ENCODE measurements at regions not wholly inside any gene's neighbourhood (a gene's known extent, or its start where the extent isn't known, plus 50 kb on each side); places are given as distances from the start of the nearest gene placed in this dataset.
"Not testable (repeated sequence)": the region's sequence is repeated elsewhere in the genome, so short reads cannot be mapped to it uniquely, and the experiment has no call there.

DNA sequence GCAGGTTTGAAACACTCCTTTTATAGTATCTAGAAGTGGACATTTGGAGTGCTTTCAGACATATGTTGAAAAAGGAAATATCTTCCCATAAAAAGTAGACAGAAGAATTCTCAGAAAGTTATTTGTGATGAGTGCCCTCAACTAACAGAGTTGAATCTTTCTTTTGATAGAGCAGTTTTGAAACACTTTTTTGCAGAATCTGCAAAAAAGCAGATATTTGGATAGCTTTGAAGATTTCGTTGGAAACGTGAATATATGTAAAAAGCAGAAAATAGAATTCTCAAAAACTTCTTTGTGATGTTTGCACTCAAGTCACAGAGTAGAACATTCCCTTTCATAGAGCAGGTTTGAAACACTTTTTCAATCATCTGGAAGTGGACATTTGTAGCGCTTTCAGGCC lies 676.4 kb upstream of the ZNF337 start:
- not testable (repeated sequence) for FAIRE-seq; DNase-seq (ENCODE audit: low spot score)

DNA sequence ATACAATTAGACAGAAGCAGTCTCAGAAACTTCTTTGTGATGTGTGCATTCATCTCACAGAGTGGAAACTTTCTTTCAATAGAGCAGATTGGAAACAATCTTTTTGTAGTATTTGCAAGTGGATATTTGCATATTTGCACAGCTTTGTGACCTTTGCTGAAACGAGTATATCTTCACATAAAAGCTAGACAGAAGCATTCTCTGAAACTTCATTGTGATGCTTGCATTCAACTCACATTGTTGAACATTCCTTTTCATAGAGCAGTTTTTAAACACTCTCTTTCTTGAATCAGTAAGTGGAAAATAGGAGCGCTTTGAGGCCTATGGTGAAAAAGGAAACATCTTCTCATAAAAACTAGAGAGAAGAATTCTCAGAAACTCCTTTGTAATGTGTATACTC lies 657.9 kb upstream of the ZNF337 start:
- no peak for FAIRE-seq
- no peak for DNase-seq (ENCODE audit: low spot score)

DNA sequence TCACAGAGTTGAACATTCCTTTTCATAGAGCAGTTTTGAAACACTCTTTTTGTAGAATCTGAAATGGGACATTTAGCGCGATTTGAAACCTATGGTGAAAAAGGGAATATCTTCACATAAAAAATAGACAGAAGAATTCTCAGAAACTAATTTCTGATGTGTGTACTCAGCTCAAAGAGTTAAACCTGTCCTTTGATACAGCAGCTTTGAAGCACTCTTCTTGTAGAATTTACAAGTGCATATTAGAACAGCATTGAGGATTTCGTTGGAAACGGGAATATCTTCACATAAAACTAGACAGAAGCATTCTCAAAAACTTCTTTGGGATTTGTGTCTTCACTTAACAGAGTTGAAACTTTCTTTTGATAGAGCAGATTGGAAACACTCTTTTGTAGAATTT lies 650.7 kb upstream of the ZNF337 start:
- DNase-seq (ENCODE audit: low spot score), result no peak
- FAIRE-seq, result no peak

DNA sequence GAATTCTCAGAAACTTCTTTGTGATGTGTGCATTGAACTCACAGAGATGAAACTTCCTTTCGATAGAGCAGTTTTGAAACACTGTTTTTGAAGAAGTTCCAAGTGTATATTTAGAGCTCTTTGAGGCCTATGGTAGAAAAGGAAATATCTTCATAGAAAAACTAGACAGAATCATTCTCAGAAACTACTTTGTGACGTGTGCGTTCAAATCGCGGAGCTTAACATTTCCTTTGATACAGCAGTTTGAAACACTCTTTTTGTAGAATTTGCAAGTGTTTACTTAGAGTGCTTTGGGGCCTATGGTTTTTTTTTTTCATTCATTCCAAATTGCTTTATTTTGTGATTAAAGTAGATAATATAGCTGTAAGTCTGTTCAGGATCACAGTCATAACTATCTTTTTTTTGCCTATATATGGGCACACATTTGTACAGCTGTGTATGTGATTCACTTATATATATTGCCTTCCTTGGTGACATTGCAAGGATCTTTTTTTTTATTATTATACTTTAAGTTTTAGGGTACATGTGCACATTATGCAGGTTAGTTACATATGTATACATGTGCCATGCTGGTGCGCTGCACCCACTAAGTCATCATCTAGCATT lies 643.9 kb upstream of the ZNF337 start:
- not testable (repeated sequence) for FAIRE-seq; DNase-seq (ENCODE audit: low spot score)

DNA sequence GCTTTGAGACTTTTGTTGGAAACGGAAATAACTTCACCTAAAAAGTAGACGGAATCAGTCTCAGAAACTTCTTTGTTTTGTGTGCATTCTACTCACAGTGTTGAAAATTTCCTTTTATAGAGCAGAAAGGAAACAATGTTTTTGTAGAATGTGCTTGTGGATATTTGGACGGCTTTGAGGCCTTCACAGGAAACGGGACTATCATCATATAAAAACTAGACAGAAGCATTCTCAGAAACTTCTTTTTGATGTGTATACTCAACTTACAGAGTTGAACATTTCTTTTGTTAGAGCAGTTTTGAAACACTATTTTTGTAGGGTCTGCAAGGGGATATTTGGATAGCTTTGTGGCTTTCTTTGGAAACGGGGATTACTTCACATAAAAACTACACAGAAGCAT lies 627.5 kb upstream of the ZNF337 start:
- FAIRE-seq, result no peak
- no peak for DNase-seq (ENCODE audit: low spot score)

DNA sequence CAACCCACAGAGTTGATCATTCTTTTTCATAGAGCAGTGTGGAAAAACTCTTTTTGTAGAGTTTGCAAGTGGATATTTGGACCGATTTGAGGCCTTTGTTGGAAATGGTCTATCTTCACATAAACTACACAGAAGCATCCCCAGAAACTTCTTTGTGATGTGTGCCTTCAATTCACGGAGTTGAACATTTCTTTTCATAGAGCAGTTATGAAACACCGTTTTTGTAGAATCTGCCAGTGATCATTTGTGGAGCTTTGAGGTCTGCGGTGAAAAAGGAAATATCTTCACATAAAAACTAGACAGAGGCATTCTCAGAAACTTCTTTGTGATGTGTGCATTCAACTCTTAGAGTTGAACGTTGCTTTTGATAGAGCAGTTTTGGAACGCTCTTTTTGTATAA lies 618.4 kb upstream of the ZNF337 start:
- no peak for DNase-seq (ENCODE audit: low spot score)
- FAIRE-seq, result no peak

DNA sequence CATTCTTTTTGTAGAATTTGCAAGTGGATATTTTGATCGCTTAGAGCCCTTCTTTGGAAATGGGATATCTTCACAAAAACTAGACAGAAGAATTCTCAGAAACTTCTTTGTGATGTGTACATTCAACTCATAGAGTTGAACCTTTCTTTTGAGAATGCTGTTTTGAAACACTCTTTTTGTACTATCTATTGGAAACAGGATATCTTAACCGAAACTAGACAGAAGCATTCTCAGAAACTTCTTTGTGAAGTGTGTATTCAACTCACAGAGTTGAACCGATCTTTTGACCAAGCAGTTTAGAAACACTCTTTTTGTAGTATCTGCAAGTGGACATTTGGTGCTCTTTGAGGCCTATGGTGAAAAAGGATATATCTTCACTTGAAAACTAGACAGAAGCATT lies 613.1 kb upstream of the ZNF337 start:
- not testable (repeated sequence) for FAIRE-seq; DNase-seq (ENCODE audit: low spot score)

DNA sequence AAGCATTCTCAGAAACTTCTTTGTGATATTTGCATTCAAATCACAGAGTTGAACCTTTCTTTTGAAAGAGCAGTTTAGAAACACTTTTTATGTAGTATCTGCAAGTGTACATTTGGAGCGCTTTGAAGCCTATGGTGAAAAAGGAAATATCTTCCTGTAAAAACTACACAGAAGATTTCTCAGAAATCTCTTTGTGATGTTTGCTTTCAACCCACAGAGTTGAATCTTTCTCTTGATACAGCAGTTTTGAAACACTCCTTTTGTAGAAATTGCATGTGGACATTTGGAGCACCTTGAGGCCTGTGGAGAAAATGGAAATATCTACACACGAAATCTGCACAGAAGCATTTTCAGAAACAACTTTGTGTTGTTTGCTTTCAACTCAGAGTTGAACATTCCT lies 612.3 kb upstream of the ZNF337 start:
- FAIRE-seq (no peak), DNase-seq (ENCODE audit: low spot score) (no peak)

DNA sequence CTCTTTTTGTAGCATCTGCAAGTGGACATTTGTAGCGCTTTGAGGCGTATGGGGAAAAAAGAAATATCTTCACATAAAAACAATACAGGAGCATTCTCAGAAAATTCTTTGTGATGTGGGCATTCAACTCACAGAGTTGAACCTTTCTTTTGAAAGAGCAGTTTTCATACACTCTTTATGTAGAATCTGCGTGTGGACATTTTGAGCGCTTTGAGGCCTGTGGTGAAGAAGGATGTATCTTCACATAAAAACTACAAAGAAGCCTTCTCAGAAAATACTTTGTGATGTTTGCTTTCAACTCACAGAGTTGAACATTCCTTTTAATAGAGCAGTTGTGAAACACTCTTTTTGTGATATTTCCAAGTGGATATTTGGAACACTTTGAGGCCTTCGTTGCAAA lies 598.4 kb upstream of the ZNF337 start:
- no peak for DNase-seq (ENCODE audit: low spot score)
- no peak for FAIRE-seq

DNA sequence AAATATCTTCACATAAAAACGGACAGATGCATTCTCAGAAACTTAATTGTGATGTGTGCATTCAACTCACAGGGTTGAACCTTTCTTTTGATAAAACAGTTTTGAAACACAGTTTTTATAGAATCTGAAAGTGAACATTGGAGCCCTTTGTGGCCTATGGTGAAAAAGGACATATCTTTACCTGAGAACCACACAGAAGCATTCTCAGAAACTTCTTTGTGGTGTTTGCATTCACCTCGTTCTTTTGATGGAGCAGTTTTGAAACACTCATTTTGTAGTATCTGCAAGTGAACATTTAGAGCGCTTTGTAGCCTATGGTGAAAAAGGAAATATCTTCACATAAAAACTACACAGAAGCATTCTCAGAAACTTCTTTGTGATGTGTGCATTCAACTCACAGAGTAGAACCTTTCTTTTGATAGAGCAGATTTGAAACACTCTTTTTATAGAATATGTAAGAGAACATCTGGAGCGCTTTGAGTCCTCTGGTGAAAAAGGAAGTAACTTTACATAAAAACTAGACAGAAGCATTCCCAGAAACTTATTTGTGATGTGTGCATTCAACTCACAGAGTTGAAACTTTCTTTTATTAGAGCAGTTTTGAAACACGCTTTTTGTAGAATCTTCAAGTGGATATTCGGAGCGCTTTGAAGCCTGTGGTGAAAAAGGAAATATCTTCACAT lies 591.9 kb upstream of the ZNF337 start:
- not testable (repeated sequence) for DNase-seq (ENCODE audit: low spot score); FAIRE-seq

DNA sequence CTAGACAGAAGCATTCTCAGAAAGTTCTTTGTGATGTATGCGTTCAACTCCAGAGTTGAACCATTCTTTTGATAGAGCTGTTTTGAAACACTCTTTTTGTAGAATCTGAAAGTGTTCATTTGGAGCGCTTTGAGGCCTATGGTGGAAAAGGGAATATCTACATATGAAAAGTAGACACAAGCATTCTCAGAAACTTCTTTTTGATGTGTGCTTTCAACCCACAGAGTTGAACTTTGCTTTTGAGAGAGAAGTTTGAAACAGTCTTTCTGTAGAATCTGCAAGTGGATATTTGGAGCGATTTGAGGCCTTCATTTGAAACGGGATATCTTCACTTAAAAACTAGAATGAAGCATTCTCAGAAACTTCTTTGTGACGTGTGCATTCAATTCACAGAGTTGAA lies 582.6 kb upstream of the ZNF337 start:
- no peak for DNase-seq (ENCODE audit: low spot score)
- no peak for FAIRE-seq

DNA sequence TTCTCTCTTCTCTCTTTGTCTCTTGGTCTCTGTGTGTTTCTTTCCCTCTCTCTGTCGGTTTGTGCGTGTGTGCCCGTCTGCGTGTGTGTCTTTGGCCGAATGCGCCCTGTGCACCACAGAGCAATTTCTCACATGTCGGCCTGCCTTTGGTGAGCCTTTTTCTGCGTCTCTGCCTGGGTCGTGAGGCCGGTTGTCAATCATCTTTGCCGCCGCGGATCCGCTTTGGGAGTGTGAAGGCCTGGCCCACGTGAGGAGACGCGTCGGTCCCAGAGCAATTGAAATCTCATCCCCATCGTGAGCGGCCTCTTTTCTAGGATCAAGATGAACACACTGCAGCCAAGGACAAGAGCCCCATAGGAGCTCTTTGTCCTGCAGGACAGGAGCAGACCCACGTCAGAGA lies 580.7 kb upstream of the ZNF337 start:
- FAIRE-seq (no peak), DNase-seq (ENCODE audit: low spot score) (no peak)

DNA sequence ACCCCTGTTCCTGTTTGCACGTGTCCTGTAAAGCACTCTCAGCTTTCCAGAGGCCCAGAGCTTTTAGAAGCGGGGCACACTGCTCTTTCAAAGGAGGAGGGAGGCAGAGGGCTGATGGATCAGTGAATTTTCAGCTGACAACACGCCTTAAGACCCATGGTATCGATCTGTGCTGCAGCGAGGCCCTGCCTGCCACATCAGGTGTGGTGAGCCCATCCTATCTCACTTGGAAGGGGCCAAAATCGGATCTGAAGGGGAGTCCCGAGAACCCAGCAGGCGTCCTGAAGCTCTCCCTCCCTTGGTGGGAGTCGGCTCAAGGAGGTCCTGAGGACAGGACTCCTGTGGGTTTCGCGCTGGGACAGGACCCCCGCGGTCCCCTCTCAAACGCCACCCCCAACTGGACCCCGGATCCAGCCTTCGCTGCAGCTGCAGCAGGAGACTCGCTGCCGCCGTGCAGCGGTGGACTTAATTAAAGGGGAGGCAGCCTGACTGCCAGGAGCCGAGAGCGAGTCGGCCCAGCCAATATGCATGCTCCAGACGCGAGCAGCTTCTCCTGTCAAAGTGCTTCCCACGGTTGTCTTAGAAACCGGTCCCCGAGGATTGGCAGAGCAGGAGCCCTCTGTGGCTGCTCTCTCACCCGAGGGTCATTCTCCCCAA lies 580.0 kb upstream of the ZNF337 start:
- FAIRE-seq (no peak), DNase-seq (ENCODE audit: low spot score) (no peak)

DNA sequence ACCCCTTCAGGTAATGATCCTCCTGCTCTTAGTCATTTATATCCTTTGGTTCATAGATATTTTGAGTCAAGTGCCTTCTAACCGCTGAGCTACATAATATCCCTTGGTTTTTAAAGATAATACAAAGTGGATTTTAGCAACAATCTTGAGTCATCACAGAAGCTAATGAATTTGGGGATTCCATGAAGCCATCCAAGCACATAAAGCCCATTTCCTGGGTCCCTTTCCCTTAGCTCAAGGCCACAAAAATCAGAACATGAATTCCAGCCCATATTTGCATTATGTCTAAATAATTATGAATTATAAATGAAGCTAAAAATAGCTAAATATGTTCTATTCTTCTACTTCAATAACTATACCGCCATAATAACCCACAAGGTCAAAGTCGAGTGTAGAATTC lies 572.1 kb upstream of the ZNF337 start:
- DNase-seq (ENCODE audit: low spot score); FAIRE-seq: not testable (repeated sequence)

DNA sequence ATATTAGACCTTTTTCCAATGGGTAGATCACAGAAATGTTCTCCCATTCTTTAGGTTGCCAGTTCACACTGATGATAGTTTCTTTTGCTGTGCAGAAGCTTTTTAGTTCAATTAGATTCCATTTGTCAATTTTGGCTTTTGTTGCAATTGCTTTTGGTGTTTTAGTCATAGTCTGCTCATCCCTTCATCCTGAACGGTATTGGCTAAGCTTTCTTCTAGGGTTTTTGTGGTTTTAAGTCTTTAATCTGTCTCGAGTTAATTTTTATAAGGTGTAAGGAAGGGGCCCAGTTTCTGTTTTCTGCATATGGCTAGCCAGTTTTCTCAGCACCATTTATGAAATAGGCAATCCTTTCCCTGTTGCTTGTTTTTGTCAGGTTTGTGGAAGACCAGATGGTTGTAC lies 564.3 kb upstream of the ZNF337 start:
- FAIRE-seq; DNase-seq (ENCODE audit: low spot score): not testable (repeated sequence)

DNA sequence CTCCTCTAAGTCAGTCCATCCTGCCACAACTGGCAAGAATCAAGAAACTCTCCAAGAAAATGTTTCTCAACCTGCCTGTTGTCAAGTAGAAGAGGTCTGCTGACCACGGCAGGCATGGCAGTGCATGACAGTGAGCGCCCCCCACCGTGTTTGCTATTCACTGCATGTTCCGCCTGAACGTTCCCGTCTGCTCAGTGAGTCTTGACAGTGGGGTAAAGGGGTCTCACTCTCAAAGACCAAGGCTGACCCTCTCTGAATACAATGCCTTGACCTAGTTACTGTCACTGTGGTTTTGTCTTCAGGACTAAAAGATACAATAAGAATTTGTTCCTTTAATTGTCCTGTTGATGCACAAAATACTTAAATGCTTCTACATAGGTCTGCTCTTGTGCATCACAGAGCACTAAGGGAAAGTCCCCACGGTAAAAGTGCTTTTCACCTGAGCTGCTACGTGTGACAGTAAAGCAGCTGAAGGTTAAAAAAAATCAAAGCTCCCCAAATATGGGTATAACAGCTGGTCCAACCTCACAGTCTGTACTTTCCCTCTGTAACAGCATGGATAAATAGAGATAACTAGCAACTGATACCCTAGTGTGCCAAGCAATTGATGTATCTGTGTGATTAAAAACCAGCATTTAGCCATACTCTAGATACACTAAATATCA lies 555.8 kb upstream of the ZNF337 start:
- not testable (repeated sequence) for FAIRE-seq; DNase-seq (ENCODE audit: low spot score)

DNA sequence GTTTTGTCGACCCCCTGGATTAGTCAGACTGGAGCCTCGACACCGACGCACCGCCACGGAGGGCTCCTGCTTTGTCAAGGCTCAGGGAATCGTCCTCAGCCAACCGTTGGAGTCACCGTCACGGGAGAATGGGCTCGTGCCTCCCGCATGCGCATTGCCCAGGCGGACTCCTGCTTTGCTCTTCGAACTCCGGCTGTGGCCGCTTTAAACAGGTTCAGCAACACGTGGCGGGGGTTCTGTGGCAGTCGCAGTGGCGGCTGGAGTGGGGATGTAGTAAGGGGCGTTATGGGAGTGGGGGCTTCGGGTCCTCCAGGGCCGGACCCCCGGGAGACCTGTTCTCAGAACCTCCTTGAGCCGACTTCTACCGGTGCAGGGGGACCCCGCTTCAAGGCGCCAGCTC lies 554.7 kb upstream of the ZNF337 start:
- FAIRE-seq, result not testable (repeated sequence)

DNA sequence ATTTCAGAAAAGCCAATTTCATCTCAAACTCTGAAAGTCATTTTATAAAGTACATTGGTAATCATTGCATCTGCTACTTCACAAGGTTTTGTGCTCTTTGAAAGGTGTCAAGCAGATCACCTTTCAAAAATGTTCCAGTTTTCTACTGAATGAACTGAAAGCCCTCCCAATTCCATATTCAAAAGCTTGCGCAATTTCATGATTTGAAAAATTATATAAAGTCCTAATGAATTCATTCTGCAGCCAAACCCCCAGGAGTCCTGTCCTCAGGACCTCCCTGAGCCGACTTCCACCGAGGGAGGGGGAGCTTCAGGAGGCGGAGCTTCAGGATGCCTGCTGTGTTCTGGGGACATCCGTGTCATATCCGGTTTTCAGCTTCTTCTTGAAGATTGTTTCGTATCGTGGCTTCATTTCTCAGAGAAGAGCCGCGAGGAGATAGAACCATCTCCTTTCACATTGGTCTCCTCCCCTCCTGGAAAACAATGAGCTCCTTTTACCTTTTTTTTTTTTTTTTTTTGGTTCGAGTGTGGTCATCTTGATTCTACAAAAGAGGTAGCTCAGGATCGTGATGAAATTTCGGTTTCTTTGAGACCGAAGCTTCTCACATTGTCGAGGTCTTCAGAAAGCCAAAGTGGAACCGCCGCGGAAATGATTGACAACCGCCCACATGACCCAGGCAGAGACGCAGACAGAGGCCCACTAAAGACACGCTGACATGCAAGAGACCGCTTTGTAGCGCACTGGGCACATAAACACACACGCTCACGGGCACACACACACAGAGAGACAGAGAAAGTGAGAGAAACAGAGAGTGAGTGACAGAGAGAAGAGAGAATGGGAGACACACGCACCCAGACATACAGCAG lies 553.8 kb upstream of the ZNF337 start:
- DNase-seq (ENCODE audit: low spot score), result peak; percentile 9
- FAIRE-seq, result not testable (repeated sequence)

More for the DNA sequence above, 554.7 kb upstream of the ZNF337 start:
- not testable (repeated sequence) for DNase-seq (ENCODE audit: low spot score)

DNA sequence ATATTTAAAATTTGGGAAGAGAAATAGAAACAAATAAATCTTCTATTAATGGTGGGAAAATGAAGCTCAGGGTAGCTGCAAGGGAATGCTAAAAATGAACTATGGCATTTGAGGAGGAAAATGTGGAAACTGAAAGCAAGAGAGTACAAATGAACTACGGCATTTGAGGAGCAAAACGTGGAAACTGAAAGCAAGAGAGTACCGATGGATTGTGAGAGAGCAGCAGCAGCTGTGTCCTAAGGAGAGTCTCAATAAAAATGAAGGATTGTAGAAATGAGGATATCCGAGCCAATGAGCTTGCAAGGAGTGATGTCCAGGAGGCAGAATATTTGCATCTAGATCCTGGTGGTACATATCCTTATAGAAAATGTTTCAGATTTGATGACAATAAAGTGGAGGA lies 547.1 kb upstream of the ZNF337 start:
- DNase-seq (ENCODE audit: low spot score) (peak; percentile 4), FAIRE-seq (no peak)

DNA sequence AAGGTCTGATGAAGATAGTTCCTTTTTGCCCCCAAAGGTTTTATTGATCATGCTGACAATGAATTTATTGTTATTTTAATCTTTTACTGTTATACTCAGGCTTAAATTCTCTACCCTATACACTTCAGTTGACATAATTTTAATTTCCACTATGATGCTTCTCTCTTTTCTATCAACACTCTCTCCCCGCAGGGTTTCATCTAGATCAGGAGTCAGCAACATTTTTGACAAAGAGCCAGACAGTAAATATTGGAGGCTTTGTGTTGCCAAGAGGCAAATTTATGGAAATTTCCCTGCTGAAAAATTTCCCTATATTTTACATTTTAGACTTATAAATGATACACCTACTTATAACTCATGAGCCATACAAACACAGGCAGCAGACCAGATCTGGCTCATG lies 524.0 kb upstream of the ZNF337 start:
- FAIRE-seq, result not testable (repeated sequence)

DNA sequence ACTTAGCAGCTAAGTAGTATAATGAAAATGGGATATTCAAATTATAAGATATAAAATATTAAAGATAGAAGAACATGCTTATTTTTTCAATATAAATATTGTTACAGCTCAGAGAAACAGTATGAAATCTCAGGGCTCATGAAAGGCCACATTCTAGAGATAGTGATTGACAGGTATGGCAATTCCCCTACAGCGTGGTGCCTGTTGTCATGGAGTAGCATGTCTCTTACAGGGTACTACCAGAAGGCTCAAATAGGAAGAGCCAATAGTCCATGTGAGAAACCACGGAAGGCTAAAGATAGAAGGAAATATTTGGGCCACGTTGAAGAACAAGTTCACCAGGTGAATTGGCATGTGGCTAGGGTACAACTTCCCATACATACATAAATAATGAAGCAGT lies 522.9 kb upstream of the ZNF337 start:
- peak; percentile 5 for FAIRE-seq
- DNase-seq (ENCODE audit: low spot score), result not testable (repeated sequence)

More for the DNA sequence above, 524.0 kb upstream of the ZNF337 start:
- DNase-seq (ENCODE audit: low spot score), result not testable (repeated sequence)
